ENCODE measurements at regions not wholly inside any gene's neighbourhood (a gene's known extent, or its start where the extent isn't known, plus 50 kb on each side); places are given as distances from the start of the nearest gene placed in this dataset.

- intact Hi-C loops (cut with micrococcal nuclease; ENCODE audit: unreplicated experiment), result no loop called here
- H3K4me3 ChIP-seq (ENCODE audit: low read depth, low read length, poor library complexity, severe bottlenecking), result no peak overlapping the region
- H4K20me1 ChIP-seq (ENCODE audit: insufficient read depth, low read length), result no peaks in the 10 kb centered on the region
- H3K9me3 ChIP-seq (ENCODE audit: low read length), result no peaks in the 10 kb centered on the region
- H3K79me2 ChIP-seq (ENCODE audit: insufficient read depth, low read depth, low read length), result no peaks in the 10 kb centered on the region
- no peak overlapping the region for H2AFZ ChIP-seq (ENCODE audit: low read length)
- no peak for DNase-seq (ENCODE audit: low spot score)
- no peaks in the 10 kb centered on the region for H3K9me2 ChIP-seq (ENCODE audit: insufficient read depth, low read length)
- no peak overlapping the region for H3K4me2 ChIP-seq (ENCODE audit: low read length)
- POLR2A ChIA-PET, result no interaction called here
- no peak overlapping the region for H3K27ac ChIP-seq (ENCODE audit: low read depth, low read length, poor library complexity, severe bottlenecking)
- H3K36me3 ChIP-seq (ENCODE audit: insufficient read depth, low read length), result no peaks in the 10 kb centered on the region
- CTCF ChIA-PET (ENCODE audit: unreplicated experiment), result no interaction called here
- no peak for TF ChIP-seq EZH2phosphoT487 (IDR thresholded peaks at IDR 0.05; ENCODE audit: borderline replicate concordance, low read depth, low read length)
- no peak for TF ChIP-seq CTCF (conservative IDR thresholded peaks at IDR 0.05; ENCODE audit: low read length)
- no TSS peak for BruUV-seq (replicated peaks)
- no peaks in the 10 kb centered on the region for H3K4me1 ChIP-seq (ENCODE audit: insufficient read depth, low read length, poor library complexity, severe bottlenecking)
Measured at GRCh38 chr9:73270967-73271721, 119.5 kb downstream of the ANXA1 start.

GRCh38 chr9:73280113-73280512, 128.4 kb downstream of the ANXA1 start:
- CTCF ChIA-PET (ENCODE audit: unreplicated experiment), result no interaction called here
- BruUV-seq (replicated peaks), result no TSS peak
- no peak for DNase-seq (ENCODE audit: low spot score)
- no peak for TF ChIP-seq EZH2phosphoT487 (IDR thresholded peaks at IDR 0.05; ENCODE audit: borderline replicate concordance, low read depth, low read length)
- TF ChIP-seq CTCF (conservative IDR thresholded peaks at IDR 0.05; ENCODE audit: low read length), result no peak
- Histone ChIP-seq H3K79me2 (ENCODE audit: insufficient read depth, low read depth, low read length) (no peaks in the 10 kb centered on the region), H4K20me1 (ENCODE audit: insufficient read depth, low read length) (no peaks in the 10 kb centered on the region), H3K9me2 (ENCODE audit: insufficient read depth, low read length) (no peaks in the 10 kb centered on the region), H3K4me1 (ENCODE audit: insufficient read depth, low read length, poor library complexity, severe bottlenecking) (no peaks in the 10 kb centered on the region), H3K4me3 (ENCODE audit: low read depth, low read length, poor library complexity, severe bottlenecking) (no peak overlapping the region), H2AFZ (ENCODE audit: low read length) (no peak overlapping the region), H3K4me2 (ENCODE audit: low read length) (no peak overlapping the region), H3K36me3 (ENCODE audit: insufficient read depth, low read length) (no peaks in the 10 kb centered on the region), H3K9me3 (ENCODE audit: low read length) (no peaks in the 10 kb centered on the region), H3K27ac (ENCODE audit: low read depth, low read length, poor library complexity, severe bottlenecking) (no peak overlapping the region)
- intact Hi-C loops (cut with micrococcal nuclease; ENCODE audit: unreplicated experiment), result no loop called here
- POLR2A ChIA-PET, result no interaction called here

- H3K9me3 ChIP-seq (ENCODE audit: low read length), result no peaks in the 10 kb centered on the region
- H2AFZ ChIP-seq (ENCODE audit: low read length), result no peak overlapping the region
- H3K4me2 ChIP-seq (ENCODE audit: low read length), result no peak overlapping the region
- no peak overlapping the region for H3K4me3 ChIP-seq (ENCODE audit: low read depth, low read length, poor library complexity, severe bottlenecking)
- BruUV-seq (replicated peaks), result no TSS peak
- intact Hi-C loops (cut with micrococcal nuclease; ENCODE audit: unreplicated experiment), result no loop called here
- no peaks in the 10 kb centered on the region for H3K4me1 ChIP-seq (ENCODE audit: insufficient read depth, low read length, poor library complexity, severe bottlenecking)
- no peaks in the 10 kb centered on the region for H4K20me1 ChIP-seq (ENCODE audit: insufficient read depth, low read length)
- no peak for DNase-seq (ENCODE audit: low spot score)
- TF ChIP-seq EZH2phosphoT487 (IDR thresholded peaks at IDR 0.05; ENCODE audit: borderline replicate concordance, low read depth, low read length) (no peak), CTCF (conservative IDR thresholded peaks at IDR 0.05; ENCODE audit: low read length) (no peak)
- H3K27ac ChIP-seq (ENCODE audit: low read depth, low read length, poor library complexity, severe bottlenecking), result no peak overlapping the region
- no peaks in the 10 kb centered on the region for H3K36me3 ChIP-seq (ENCODE audit: insufficient read depth, low read length)
- H3K79me2 ChIP-seq (ENCODE audit: insufficient read depth, low read depth, low read length), result no peaks in the 10 kb centered on the region
- no peaks in the 10 kb centered on the region for H3K9me2 ChIP-seq (ENCODE audit: insufficient read depth, low read length)
- ChIA-PET CTCF (ENCODE audit: unreplicated experiment) (no interaction called here), POLR2A (no interaction called here)
Measured at GRCh38 chr9:73284377-73284776, 132.7 kb downstream of the ANXA1 start.

Data from OCI-LY7 (cell line).